Superior temporal gyrus (tissue), 1 donor: ENCODE measurements at regions not wholly inside any gene's neighbourhood (a gene's known extent, or its start where the extent isn't known, plus 50 kb on each side); places are given as distances from the start of the nearest gene placed in this dataset.
"Not testable (repeated sequence)": the region's sequence is repeated elsewhere in the genome, so short reads cannot be mapped to it uniquely, and the experiment has no call there.

Experiments used
- DNase-seq: peaks from one replicate; pipeline ENCODE4 v3.0.0-alpha.2; 2016; ENCODE audit errors: extremely low spot score

GRCh38 chr15:99823346-99823745, 90.1 kb upstream of the LYSMD4 start:
- no peak for DNase-seq

GRCh38 chr15:99819981-99820718, 86.9 kb upstream of the LYSMD4 start:
- no peak for DNase-seq

GRCh38 chr15:99818872-99819271, 85.6 kb upstream of the LYSMD4 start:
- no peak for DNase-seq

GRCh38 chr15:99816862-99817261, 83.6 kb upstream of the LYSMD4 start:
- not testable (repeated sequence) for DNase-seq

- DNase-seq = not testable (repeated sequence)
Observed at GRCh38 chr15:99810663-99811062, 77.4 kb upstream of the LYSMD4 start.

GRCh38 chr15:99799854-99800250, 66.6 kb upstream of the LYSMD4 start:
- not testable (repeated sequence) for DNase-seq

GRCh38 chr15:99799182-99799853, 66.1 kb upstream of the LYSMD4 start:
- DNase-seq = not testable (repeated sequence)

- not testable (repeated sequence) for DNase-seq
Observed at GRCh38 chr15:99796940-99797870, 64.0 kb upstream of the LYSMD4 start.

- DNase-seq = not testable (repeated sequence)
Observed at GRCh38 chr15:99791881-99792807, 58.9 kb upstream of the LYSMD4 start.

- DNase-seq = not testable (repeated sequence)
Observed at GRCh38 chr15:99790751-99791150, 57.5 kb upstream of the LYSMD4 start.

GRCh38 chr15:99788156-99788555, 54.9 kb upstream of the LYSMD4 start:
- no peak for DNase-seq

- not testable (repeated sequence) for DNase-seq
Observed at GRCh38 chr15:99784800-99785199, 51.6 kb upstream of the LYSMD4 start.

GRCh38 chr15:99783918-99784619, 50.8 kb upstream of the LYSMD4 start:
- DNase-seq = not testable (repeated sequence)
